Neuron (in vitro differentiated cells): ENCODE measurements at regions not wholly inside any gene's neighbourhood (a gene's known extent, or its start where the extent isn't known, plus 50 kb on each side); places are given as distances from the start of the nearest gene placed in this dataset.

ENCODE experiments used
- H2AFZ ChIP-seq: one replicate; pipeline ENCODE4 v1.6.1; 2013; ENCODE audit warnings: low read depth, mild to moderate bottlenecking, inconsistent platforms, low read length, moderate library complexity
- H3K27me3 ChIP-seq: one replicate; pipeline ENCODE4 v1.6.1; 2013; ENCODE audit warnings: low read length; ENCODE audit not compliant: insufficient read depth
- H3K36me3 ChIP-seq: one replicate; pipeline ENCODE4 v1.6.1; 2013; ENCODE audit warnings: low read length; ENCODE audit not compliant: insufficient read depth
- H3K4me1 ChIP-seq: one replicate; pipeline ENCODE4 v1.6.1; 2013; ENCODE audit warnings: low read length; ENCODE audit not compliant: insufficient read depth
- H3K4me3 ChIP-seq: 2 replicates; pipeline ENCODE4 v1.5.1; 2013; ENCODE audit warnings: mild to moderate bottlenecking, low read length, moderate library complexity
- H3K9me3 ChIP-seq: one replicate; pipeline ENCODE4 v1.6.1; 2013; ENCODE audit warnings: low read length

DNA sequence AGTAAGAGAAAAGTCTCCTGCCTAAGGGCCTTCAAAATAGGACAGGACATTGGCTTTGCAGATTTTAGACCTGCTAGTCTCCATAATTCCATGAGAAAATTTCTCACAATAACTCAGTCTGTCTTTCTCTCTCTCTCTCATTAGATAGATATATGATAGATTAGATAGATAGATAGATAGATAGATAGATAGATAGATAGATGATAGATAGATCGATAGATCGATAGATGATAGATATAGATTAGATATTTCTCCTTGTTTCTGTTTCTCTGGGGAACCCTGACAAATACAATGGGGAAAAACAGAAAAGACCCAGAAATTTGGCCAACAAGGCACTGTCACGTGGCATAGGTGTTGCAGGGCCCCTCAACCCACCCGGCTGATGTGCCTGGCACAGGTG is 84.4 kb upstream of the ALDH1B1 start:
- no peak overlapping the region for H3K4me3 ChIP-seq
- peaks cover 14% of the 10 kb centered on the region for H3K4me1 ChIP-seq
- H3K9me3 ChIP-seq = no peaks in the 10 kb centered on the region
- no peak overlapping the region for H2AFZ ChIP-seq
- H3K36me3 ChIP-seq = no peaks in the 10 kb centered on the region
- no peaks in the 10 kb centered on the region for H3K27me3 ChIP-seq

DNA sequence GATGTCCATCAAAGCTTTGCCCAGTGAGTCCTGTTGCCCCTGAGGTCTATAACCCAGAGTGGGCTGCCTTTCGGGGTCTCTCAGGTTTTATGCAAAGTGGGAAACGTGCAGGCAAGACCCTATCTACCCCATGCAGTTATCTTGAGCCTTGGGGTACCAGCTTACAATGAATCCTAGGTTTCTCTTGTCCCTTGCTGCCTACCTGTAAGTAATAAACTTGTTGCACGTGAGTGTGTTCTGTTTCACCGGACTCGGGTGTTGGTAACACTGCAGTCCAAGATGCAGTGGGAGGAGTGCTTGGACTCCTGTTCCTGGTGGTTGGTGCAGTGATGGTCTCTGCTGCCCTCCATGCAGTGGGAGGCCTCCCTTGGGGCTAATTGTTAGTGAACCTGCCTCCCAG is 85.6 kb upstream of the ALDH1B1 start:
- Histone ChIP-seq H3K4me1 (peaks cover 14% of the 10 kb centered on the region), H3K9me3 (no peaks in the 10 kb centered on the region), H3K4me3 (no peak overlapping the region), H3K27me3 (peaks cover under 1% of the 10 kb centered on the region), H2AFZ (no peak overlapping the region), H3K36me3 (no peaks in the 10 kb centered on the region)

DNA sequence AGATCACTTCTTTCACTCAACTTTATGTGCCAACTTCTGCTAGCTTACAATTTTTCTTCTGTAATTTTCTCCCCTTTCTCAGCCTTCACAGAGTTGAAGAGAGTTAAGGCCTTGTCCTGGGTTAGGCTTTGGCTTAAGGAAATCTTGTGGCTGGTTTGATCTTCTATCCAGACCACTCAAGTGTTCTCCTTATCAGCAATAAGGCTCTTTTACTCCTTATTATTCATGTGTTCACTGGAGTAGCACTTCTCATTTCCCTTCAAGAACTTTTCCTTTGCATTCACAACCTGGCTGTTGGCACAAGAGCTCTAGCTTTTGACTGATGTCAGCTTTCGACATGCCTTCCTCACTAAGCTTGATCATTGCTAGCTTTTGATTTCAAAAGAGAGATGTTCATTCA is 86.9 kb upstream of the ALDH1B1 start:
- no peaks in the 10 kb centered on the region for H3K9me3 ChIP-seq
- H3K4me3 ChIP-seq = no peak overlapping the region
- peaks cover 3% of the 10 kb centered on the region for H3K27me3 ChIP-seq
- no peaks in the 10 kb centered on the region for H3K36me3 ChIP-seq
- H3K4me1 ChIP-seq = peaks cover 14% of the 10 kb centered on the region
- no peak overlapping the region for H2AFZ ChIP-seq

DNA sequence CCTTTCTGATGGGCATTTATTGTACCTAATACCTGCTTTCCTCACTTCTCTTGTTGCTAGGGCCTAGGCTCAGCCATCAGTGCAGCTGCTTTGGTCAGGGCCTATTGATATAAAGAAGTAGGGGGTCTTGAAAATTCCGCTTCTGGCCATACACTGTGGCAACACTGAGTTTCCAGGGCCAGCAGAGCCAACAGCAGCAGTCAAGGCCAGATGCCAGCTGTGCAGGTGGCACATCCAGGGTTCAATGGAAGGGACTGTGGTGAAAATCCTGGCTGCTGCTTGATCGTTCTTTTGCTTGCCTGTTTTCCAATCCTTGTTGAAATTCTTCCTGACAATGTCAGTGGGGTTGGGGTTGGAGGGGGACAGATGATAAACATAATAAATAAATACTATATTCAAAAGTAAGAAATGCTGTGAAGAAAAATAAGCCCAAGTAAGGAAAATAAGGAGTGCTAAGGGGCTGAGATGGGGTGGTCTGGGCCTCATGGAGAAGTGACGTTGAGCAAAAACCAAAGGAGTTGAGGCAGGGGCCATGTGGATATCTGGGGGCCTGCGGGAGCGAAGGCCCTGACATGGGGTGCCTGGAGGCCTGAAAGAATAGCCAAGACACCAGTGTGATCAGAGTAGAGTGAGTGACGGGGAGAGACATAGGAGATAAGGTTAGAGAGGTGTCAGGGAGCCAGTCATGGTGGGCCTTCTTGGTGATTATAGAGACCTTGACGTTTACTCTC is 91.0 kb upstream of the ALDH1B1 start:
- Histone ChIP-seq H3K4me1 (no peaks in the 10 kb centered on the region), H2AFZ (no peak overlapping the region), H3K36me3 (no peaks in the 10 kb centered on the region), H3K27me3 (peaks cover 3% of the 10 kb centered on the region), H3K4me3 (no peak overlapping the region), H3K9me3 (no peaks in the 10 kb centered on the region)

DNA sequence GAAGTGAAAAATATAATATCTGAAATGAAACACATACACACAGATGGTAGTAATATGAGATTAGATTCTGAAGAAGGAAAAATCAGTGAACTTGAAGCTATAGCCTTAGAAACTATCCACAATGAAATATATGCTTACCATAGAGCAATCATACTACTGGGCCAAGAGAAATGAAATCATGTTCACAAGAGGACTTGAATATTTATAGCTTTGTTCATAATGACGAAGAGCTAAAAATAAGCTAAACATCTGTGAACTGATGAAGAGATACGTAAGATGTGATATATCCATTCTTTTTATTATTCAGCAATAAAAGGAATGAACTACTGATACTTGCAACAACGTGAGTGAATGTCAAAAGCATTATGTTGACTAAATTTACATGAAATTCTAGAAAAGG is 92.6 kb upstream of the ALDH1B1 start:
- H3K9me3 ChIP-seq = no peaks in the 10 kb centered on the region
- H2AFZ ChIP-seq = no peak overlapping the region
- no peaks in the 10 kb centered on the region for H3K36me3 ChIP-seq
- no peak overlapping the region for H3K4me3 ChIP-seq
- peaks cover 3% of the 10 kb centered on the region for H3K27me3 ChIP-seq
- H3K4me1 ChIP-seq = no peaks in the 10 kb centered on the region

DNA sequence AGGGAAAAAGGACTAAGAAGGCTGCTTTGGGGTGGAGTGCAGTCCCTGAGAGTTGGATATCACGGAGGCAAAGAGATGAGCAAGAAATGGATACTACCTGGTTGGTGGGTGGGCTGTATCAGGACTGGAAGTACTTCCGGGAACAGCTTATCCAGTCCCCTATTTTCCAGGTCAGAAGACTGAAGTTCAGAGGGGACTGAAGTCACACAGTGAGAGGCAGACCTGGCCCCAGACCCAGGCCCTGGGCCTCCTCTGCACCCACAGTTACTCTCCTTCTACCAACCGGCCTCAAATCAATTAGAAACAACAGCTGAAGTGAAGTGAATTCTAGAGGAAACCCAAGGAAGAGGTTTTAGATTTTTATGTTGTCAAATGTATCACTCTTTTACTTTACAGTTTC is 93.6 kb upstream of the ALDH1B1 start:
- peaks cover 3% of the 10 kb centered on the region for H3K27me3 ChIP-seq
- no peak overlapping the region for H2AFZ ChIP-seq
- no peaks in the 10 kb centered on the region for H3K9me3 ChIP-seq
- no peaks in the 10 kb centered on the region for H3K4me1 ChIP-seq
- no peaks in the 10 kb centered on the region for H3K36me3 ChIP-seq
- no peak overlapping the region for H3K4me3 ChIP-seq

DNA sequence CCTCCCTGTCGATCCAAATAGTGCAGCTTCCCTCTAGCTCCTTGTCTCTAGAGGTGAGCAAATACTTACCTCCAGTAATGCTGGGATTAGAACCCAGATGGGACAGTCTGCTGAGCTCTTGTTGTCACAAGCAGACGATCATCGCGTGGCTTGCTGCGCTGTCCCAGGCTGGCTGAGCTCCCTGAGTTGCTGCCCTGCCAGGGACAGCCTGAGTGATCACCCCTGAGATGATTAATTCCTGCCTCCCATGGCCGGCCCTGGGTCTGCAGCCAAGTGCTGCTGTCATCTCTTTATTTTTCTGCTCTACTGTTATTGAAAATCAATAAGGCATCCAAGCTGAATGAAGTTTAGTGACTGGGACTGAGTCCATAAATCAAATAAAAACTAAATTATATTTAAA is 94.0 kb upstream of the ALDH1B1 start:
- Histone ChIP-seq H3K4me3 (no peak overlapping the region), H3K36me3 (no peaks in the 10 kb centered on the region), H2AFZ (no peak overlapping the region), H3K9me3 (no peaks in the 10 kb centered on the region), H3K27me3 (peaks cover 3% of the 10 kb centered on the region), H3K4me1 (no peaks in the 10 kb centered on the region)

DNA sequence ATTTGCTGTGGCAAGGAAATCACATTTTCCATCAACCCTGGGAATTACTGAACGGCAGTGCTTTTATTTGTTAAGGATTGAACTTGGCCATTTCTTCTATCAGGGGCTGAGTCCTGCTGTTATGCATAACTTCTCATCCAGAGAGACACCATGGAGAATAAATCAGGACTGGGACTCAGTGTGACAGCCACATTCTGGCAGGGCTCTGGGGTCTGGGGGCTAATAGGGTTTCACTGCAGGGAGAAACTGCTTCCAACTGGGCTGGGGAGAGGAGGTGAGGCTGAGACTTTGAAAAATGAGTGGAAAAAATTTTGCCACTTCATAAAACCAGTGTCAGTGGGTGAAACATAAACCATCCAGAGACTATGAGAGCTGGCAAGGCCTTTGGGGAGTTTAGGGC is 95.7 kb upstream of the ALDH1B1 start:
- no peak overlapping the region for H3K4me3 ChIP-seq
- no peaks in the 10 kb centered on the region for H3K4me1 ChIP-seq
- no peaks in the 10 kb centered on the region for H3K36me3 ChIP-seq
- no peak overlapping the region for H2AFZ ChIP-seq
- H3K27me3 ChIP-seq = peaks cover 1% of the 10 kb centered on the region
- no peaks in the 10 kb centered on the region for H3K9me3 ChIP-seq

DNA sequence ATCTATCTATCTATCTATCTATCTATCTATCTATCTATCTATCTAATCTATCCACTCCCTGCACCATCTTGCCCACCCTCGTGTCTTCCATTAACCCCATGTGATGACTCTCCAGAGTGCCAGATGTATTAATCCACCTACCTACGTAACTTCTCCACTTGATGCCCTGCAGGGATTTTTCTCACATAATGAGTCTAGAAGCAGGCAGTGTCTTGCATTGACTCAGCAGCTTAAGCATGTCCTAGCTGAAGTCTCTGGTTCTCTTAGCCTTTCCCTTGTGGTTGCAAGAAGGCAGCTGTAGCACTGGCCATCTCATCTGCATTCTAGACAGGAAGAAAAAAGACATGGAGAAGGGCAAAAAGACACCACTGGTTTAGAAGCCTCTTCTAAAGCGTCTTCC is 96.7 kb upstream of the ALDH1B1 start:
- no peaks in the 10 kb centered on the region for H3K27me3 ChIP-seq

DNA sequence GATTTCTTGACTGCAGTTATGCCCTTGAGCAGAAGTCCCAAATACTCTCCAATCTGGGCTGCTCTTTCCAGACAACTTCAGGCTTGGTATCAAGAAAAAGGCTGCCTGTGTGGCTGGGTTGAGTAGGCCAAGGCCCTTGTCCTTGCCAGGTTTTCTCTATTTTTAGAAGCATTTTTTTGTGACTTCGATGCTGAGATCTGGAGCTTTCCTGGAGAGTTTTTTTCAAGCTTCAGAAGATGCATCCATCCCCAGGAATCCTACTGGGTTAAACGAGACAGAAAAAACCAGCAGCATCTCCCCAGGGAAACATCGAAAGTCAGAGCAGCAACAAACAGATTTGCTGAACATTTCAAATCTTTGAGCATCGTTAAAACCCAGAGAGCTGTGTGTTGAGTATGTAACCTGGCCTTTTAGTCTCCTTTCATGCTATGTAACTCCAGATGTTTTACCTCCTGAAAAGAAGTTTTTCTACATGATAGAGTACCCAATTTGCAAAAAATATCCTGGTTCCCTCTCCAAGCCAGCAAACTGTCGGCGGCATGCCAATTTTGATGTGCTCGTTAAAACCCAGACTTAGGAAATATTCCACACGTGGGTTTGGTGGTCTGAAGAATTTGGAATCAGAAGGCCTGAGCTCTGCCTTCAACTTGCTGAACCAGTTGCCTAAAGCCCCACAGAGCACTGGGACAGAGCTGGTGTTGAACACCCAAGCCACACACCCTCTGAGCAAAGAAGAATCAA is 98.1 kb upstream of the ALDH1B1 start:
- Histone ChIP-seq H3K4me3 (no peak overlapping the region), H3K9me3 (no peaks in the 10 kb centered on the region), H3K4me1 (no peaks in the 10 kb centered on the region), H3K36me3 (no peaks in the 10 kb centered on the region), H2AFZ (no peak overlapping the region), H3K27me3 (no peaks in the 10 kb centered on the region)

More for the DNA sequence above, 96.7 kb upstream of the ALDH1B1 start:
- Histone ChIP-seq H3K36me3 (no peaks in the 10 kb centered on the region), H3K4me1 (no peaks in the 10 kb centered on the region), H2AFZ (no peak overlapping the region), H3K9me3 (no peaks in the 10 kb centered on the region), H3K4me3 (no peak overlapping the region)

DNA sequence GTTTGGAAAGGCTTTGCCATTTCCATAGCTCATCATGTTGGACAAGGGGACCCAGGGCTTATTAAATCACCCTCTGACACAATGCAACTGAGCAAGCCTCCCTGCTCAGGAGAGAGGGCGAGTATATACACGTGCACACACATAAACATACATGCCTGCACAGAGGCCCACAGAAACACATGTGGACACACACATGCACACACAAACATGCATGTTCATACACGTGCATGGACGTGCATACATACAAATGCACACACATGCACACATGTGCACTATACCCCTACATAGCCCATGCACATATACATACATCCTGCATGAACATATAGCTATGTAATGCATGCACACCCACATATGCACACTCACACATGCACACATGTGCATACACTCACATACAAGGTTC is 99.5 kb upstream of the ALDH1B1 start:
- Histone ChIP-seq H3K27me3 (no peaks in the 10 kb centered on the region), H2AFZ (no peak overlapping the region), H3K4me3 (no peak overlapping the region), H3K36me3 (no peaks in the 10 kb centered on the region), H3K9me3 (no peaks in the 10 kb centered on the region), H3K4me1 (no peaks in the 10 kb centered on the region)

DNA sequence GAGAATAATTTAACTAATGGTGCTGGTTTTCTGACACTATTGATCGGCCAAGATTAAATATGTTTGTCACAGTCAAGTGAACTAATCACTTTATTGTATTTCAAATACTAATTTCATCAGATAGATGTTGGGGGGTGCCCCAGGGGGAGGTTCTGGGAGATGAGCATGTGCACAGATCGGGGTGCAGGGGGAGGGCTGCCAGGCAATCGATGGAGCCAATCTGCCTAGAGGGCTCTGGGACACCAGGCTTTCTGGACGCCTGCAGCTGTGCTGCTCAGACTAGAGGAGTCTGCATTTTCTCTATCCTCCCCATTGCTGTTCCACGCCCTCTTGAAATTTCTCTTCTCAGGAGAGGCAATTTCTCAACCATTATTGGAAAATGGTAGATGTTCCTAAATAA is 100.0 kb upstream of the ALDH1B1 start:
- no peaks in the 10 kb centered on the region for H3K27me3 ChIP-seq
- H3K36me3 ChIP-seq = no peaks in the 10 kb centered on the region
- no peak overlapping the region for H3K4me3 ChIP-seq
- no peak overlapping the region for H2AFZ ChIP-seq
- H3K9me3 ChIP-seq = no peaks in the 10 kb centered on the region
- H3K4me1 ChIP-seq = no peaks in the 10 kb centered on the region

DNA sequence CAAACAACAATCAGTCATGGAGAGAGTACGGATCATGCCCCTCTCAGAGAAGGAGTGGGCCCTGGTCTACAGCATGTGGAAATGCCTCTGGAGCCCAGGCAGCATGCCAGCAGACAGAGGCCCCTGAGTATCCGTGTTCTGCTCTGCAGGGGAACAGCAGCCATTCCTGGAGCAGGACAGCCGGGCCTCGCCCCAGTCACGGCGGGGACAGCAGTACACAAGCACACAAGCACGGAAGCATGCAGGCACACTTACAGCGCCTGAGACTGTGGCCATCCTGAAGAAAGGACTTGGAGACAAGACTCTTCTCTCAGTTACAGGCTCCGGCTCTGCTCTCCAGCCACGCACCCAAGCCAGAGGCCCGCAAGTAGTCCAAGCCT is 102.6 kb upstream of the ALDH1B1 start:
- Histone ChIP-seq H3K4me1 (no peaks in the 10 kb centered on the region), H3K4me3 (no peak overlapping the region), H3K27me3 (no peaks in the 10 kb centered on the region), H3K9me3 (no peaks in the 10 kb centered on the region), H3K36me3 (no peaks in the 10 kb centered on the region), H2AFZ (no peak overlapping the region)
